OCI-LY7 (cell line): ENCODE measurements at regions not wholly inside any gene's neighbourhood (a gene's known extent, or its start where the extent isn't known, plus 50 kb on each side); places are given as distances from the start of the nearest gene placed in this dataset.

Source experiments
- BruUV-seq: library from RNA; stranded (reverse); fragments of 400-500 nt; replicated peaks from 2 replicates; lab custom pipeline; 2021; lab: Mats Ljungman, UMichigan
- CTCF ChIA-PET: fragments of 300-600 bp; sonication (Branson Sonifier 250); formaldehyde crosslinking; loops from one replicate; lab custom pipeline; 2022; ENCODE audit warnings: antibody characterized with exemption; ENCODE audit not compliant: unreplicated experiment; lab: Charles Lee
- POLR2A ChIA-PET: fragments of 300-600 bp; sonication (Branson Sonifier 250); formaldehyde crosslinking; loops from one replicate; lab custom pipeline; 2022; ENCODE audit warnings: antibody characterized with exemption; lab: Charles Lee
- DNase-seq: peaks from one replicate; pipeline ENCODE4 v3.0.0-alpha.2; 2015; ENCODE audit warnings: low spot score
- H2AFZ ChIP-seq: fragments of 200-600 bp; sonication (generic), shearing (Covaris generic); 2 replicates; pipeline ENCODE4 v1.6.1; 2014; ENCODE audit warnings: mild to moderate bottlenecking, antibody characterized with exemption, low read length, moderate library complexity
- H3K27ac ChIP-seq: fragments of 200-600 bp; sonication (generic); 2 replicates; pipeline ENCODE4 v1.5.1; 2014; ENCODE audit warnings: mixed run types, low read depth, mild to moderate bottlenecking, moderate library complexity, low read length, inconsistent platforms; ENCODE audit not compliant: poor library complexity, severe bottlenecking
- H3K36me3 ChIP-seq: fragments of 200-600 bp; sonication (generic); 2 replicates; pipeline ENCODE4 v1.6.1; 2014; ENCODE audit warnings: mild to moderate bottlenecking, antibody characterized with exemption, low read length, moderate library complexity, mixed read lengths; ENCODE audit not compliant: insufficient read depth
- H3K4me1 ChIP-seq: fragments of 200-600 bp; sonication (generic); 2 replicates; pipeline ENCODE4 v1.5.1; 2014; ENCODE audit warnings: mild to moderate bottlenecking, low read length; ENCODE audit not compliant: insufficient read depth, poor library complexity, severe bottlenecking
- H3K4me2 ChIP-seq: fragments of 200-600 bp; sonication (generic); 2 replicates; pipeline ENCODE4 v1.6.1; 2014; ENCODE audit warnings: mild to moderate bottlenecking, low read length
- H3K4me3 ChIP-seq: fragments of 200-600 bp; sonication (generic); 2 replicates; pipeline ENCODE4 v1.5.1; 2014; ENCODE audit warnings: mild to moderate bottlenecking, low read depth, low read length; ENCODE audit not compliant: poor library complexity, severe bottlenecking
- H3K79me2 ChIP-seq: fragments of 200-600 bp; sonication (generic); 2 replicates; pipeline ENCODE4 v1.6.1; 2016; ENCODE audit warnings: low read depth, mild to moderate bottlenecking, low read length, moderate library complexity, mixed read lengths; ENCODE audit not compliant: insufficient read depth
- H3K9me2 ChIP-seq: fragments of 200-600 bp; sonication (generic); 2 replicates; pipeline ENCODE4 v1.6.1; 2016; ENCODE audit warnings: mild to moderate bottlenecking, low read length, mixed read lengths; ENCODE audit not compliant: insufficient read depth
- H3K9me3 ChIP-seq: fragments of 200-600 bp; sonication (generic); 2 replicates; pipeline ENCODE4 v1.6.1; 2014; ENCODE audit warnings: mild to moderate bottlenecking, mixed run types, low read length, mixed read lengths
- H4K20me1 ChIP-seq: fragments of 200-600 bp; sonication (generic); 2 replicates; pipeline ENCODE4 v1.6.1; 2014; ENCODE audit warnings: mild to moderate bottlenecking, antibody characterized with exemption, low read length, moderate library complexity, mixed read lengths; ENCODE audit not compliant: insufficient read depth
- EZH2phosphoT487 ChIP-seq: fragments of 200-600 bp; sonication (generic); IDR thresholded peaks from 2 replicates; pipeline ENCODE4 v1.6.1; 2018; ENCODE audit warnings: low read depth, borderline replicate concordance, mild to moderate bottlenecking, mixed run types, antibody characterized with exemption, low read length, moderate library complexity, mixed read lengths
- intact Hi-C: fragments of 100-400 bp; cut with micrococcal nuclease; formaldehyde crosslinking; loops from one replicate; pipeline ENCODE4 v1.10.0; 2022; ENCODE audit not compliant: unreplicated experiment
- TF ChIP-seq, protein P1 (sequence below): fragments of 200-600 bp; sonication (generic); conservative IDR thresholded peaks from 2 replicates; pipeline ENCODE4 v1.5.1; 2014; ENCODE audit warnings: mild to moderate bottlenecking, antibody characterized with exemption, low read length, moderate library complexity, mixed read lengths

DNA sequence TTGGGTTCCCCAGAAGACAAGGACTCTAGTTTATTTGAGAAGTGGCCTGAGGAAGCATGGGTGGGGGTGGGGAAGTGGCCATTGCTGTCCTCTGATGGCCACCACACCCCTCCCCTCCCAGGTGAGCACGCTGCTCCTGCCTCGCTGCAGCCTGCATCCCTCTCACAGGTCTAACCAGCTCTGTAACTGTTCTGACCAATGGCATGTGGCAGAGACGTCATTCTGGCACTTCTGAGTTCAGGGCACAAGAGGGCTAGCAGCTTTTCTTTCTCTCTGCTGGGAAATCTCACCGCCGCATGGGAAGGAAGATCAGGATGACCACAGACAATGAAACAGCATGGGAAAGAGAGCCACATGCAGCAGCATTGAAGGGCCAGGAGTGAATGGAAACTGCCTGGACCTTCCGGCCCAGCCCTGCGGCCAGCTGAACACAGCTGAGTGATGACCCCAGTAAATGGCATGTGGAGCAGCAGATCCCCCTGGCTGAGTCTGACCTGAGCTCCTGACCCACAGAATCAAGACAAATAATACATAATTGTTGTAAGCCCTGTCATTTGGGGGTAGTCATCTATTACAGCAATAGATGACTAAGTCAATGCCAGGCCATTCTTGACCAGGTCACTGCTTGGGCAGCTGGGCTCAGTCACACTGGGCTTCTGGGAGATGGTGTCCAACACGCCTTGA is 179.8 kb downstream of the LINC00237 start:
- no peak overlapping the region for H2AFZ ChIP-seq
- no peaks in the 10 kb centered on the region for H3K36me3 ChIP-seq
- no peaks in the 10 kb centered on the region for H3K79me2 ChIP-seq
- no peak overlapping the region for H3K27ac ChIP-seq
- DNase-seq = no peak
- no peak overlapping the region for H3K4me2 ChIP-seq
- no peaks in the 10 kb centered on the region for H4K20me1 ChIP-seq
- no peak overlapping the region for H3K4me3 ChIP-seq
- BruUV-seq = no TSS peak
- ChIA-PET CTCF (no interaction called here), POLR2A (interaction anchor here (1.0 to 1.1 kb wide), 2 partner anchors 22 to 27 kb away, joined by 3 read pairs; no protein-coding TSS in a partner anchor)
- no peaks in the 10 kb centered on the region for H3K9me3 ChIP-seq
- intact Hi-C loops = no loop called here
- H3K4me1 ChIP-seq = no peaks in the 10 kb centered on the region
- TF ChIP-seq, protein P1, sequence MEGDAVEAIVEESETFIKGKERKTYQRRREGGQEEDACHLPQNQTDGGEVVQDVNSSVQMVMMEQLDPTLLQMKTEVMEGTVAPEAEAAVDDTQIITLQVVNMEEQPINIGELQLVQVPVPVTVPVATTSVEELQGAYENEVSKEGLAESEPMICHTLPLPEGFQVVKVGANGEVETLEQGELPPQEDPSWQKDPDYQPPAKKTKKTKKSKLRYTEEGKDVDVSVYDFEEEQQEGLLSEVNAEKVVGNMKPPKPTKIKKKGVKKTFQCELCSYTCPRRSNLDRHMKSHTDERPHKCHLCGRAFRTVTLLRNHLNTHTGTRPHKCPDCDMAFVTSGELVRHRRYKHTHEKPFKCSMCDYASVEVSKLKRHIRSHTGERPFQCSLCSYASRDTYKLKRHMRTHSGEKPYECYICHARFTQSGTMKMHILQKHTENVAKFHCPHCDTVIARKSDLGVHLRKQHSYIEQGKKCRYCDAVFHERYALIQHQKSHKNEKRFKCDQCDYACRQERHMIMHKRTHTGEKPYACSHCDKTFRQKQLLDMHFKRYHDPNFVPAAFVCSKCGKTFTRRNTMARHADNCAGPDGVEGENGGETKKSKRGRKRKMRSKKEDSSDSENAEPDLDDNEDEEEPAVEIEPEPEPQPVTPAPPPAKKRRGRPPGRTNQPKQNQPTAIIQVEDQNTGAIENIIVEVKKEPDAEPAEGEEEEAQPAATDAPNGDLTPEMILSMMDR = no peak
- no peak for TF ChIP-seq EZH2phosphoT487
- no peaks in the 10 kb centered on the region for H3K9me2 ChIP-seq

GRCh38 chr20:20920433-20920832 is 185.7 kb downstream of the LINC00237 start:
- Histone ChIP-seq H3K4me1 (no peaks in the 10 kb centered on the region), H3K9me3 (0 out of 2 replicates have a peak, but pooled peaks cover 5% of the 10 kb centered on the region), H2AFZ (no peak overlapping the region), H3K4me2 (no peak overlapping the region), H4K20me1 (no peaks in the 10 kb centered on the region), H3K4me3 (no peak overlapping the region), H3K36me3 (no peaks in the 10 kb centered on the region), H3K27ac (no peak overlapping the region), H3K9me2 (no peaks in the 10 kb centered on the region), H3K79me2 (no peaks in the 10 kb centered on the region)
- CTCF ChIA-PET = no interaction called here
- POLR2A ChIA-PET = interaction anchor here (0.7 kb wide), 1 partner anchor 114 kb away, joined by 3 read pairs; no protein-coding TSS in a partner anchor
- intact Hi-C loops = no loop called here
- TF ChIP-seq EZH2phosphoT487 = no peak
- TF ChIP-seq, protein P1 = no peak
- no peak for DNase-seq
- BruUV-seq = no TSS peak

- no peaks in the 10 kb centered on the region for H3K79me2 ChIP-seq
- H3K4me2 ChIP-seq = no peak overlapping the region
- ChIA-PET CTCF (no interaction called here), POLR2A (no interaction called here)
- no peaks in the 10 kb centered on the region for H3K4me1 ChIP-seq
- H3K9me2 ChIP-seq = no peaks in the 10 kb centered on the region
- intact Hi-C loops = no loop called here
- 0 out of 2 replicates have a peak, but pooled peaks cover 5% of the 10 kb centered on the region for H3K9me3 ChIP-seq
- H3K27ac ChIP-seq = no peak overlapping the region
- BruUV-seq = no TSS peak
- no peak for DNase-seq
- no peak overlapping the region for H3K4me3 ChIP-seq
- no peaks in the 10 kb centered on the region for H4K20me1 ChIP-seq
- no peak overlapping the region for H2AFZ ChIP-seq
- no peaks in the 10 kb centered on the region for H3K36me3 ChIP-seq
- TF ChIP-seq, protein P1 = no peak
- no peak for TF ChIP-seq EZH2phosphoT487
Measured at GRCh38 chr20:20915844-20916243, 190.3 kb downstream of the LINC00237 start.
